GM21717 (cell line): ENCODE measurements at regions not wholly inside any gene's neighbourhood (a gene's known extent, or its start where the extent isn't known, plus 50 kb on each side); places are given as distances from the start of the nearest gene placed in this dataset.
"Not testable (repeated sequence)": the region's sequence is repeated elsewhere in the genome, so short reads cannot be mapped to it uniquely, and the experiment has no call there.

ENCODE experiments used
- ATAC-seq: cut with Tn5 transposase; IDR thresholded peaks from one replicate; pipeline ENCODE4 v1.9.1; 2021; ENCODE audit warnings: mild to moderate bottlenecking, moderate library complexity; ENCODE audit not compliant: unreplicated experiment

- ATAC-seq: no peak
These were observed 74.6 kb downstream of the AASDHPPT start for GRCh38 chr11:106152013-106152412.

- no peak for ATAC-seq
These were observed 75.4 kb downstream of the AASDHPPT start for GRCh38 chr11:106152824-106153223.

- peak; percentile 61 for ATAC-seq
These were observed 79.0 kb downstream of the AASDHPPT start for GRCh38 chr11:106156290-106156937.

GRCh38 chr11:106158406-106158805 lies 80.9 kb downstream of the AASDHPPT start:
- no peak for ATAC-seq

GRCh38 chr11:106159836-106160235 lies 82.4 kb downstream of the AASDHPPT start:
- no peak for ATAC-seq

- no peak for ATAC-seq
These were observed 83.0 kb downstream of the AASDHPPT start for GRCh38 chr11:106160494-106160893.

GRCh38 chr11:106161775-106162634 lies 84.5 kb downstream of the AASDHPPT start:
- ATAC-seq: no peak

GRCh38 chr11:106167085-106167484 lies 89.6 kb downstream of the AASDHPPT start:
- ATAC-seq: no peak

- ATAC-seq: no peak
These were observed 95.0 kb downstream of the AASDHPPT start for GRCh38 chr11:106172386-106172991.

- ATAC-seq: no peak
These were observed 95.8 kb downstream of the AASDHPPT start for GRCh38 chr11:106173291-106173690.

- not testable (repeated sequence) for ATAC-seq
These were observed 96.5 kb downstream of the AASDHPPT start for GRCh38 chr11:106174003-106174402.

- no peak for ATAC-seq
These were observed 99.4 kb downstream of the AASDHPPT start for GRCh38 chr11:106176817-106177216.

GRCh38 chr11:106177311-106177710 lies 99.8 kb downstream of the AASDHPPT start:
- no peak for ATAC-seq

- no peak for ATAC-seq
These were observed 100.9 kb downstream of the AASDHPPT start for GRCh38 chr11:106178361-106178760.

GRCh38 chr11:106179048-106179447 lies 101.6 kb downstream of the AASDHPPT start:
- no peak for ATAC-seq

GRCh38 chr11:106186630-106187029 lies 109.2 kb downstream of the AASDHPPT start:
- ATAC-seq: no peak

- no peak for ATAC-seq
These were observed 110.5 kb downstream of the AASDHPPT start for GRCh38 chr11:106187860-106188456.

GRCh38 chr11:106193956-106194355 lies 116.5 kb downstream of the AASDHPPT start:
- ATAC-seq: no peak

- no peak for ATAC-seq
These were observed 120.0 kb downstream of the AASDHPPT start for GRCh38 chr11:106197438-106197837.

- no peak for ATAC-seq
These were observed 125.6 kb downstream of the AASDHPPT start for GRCh38 chr11:106202935-106203620.

- no peak for ATAC-seq
These were observed 131.3 kb downstream of the AASDHPPT start for GRCh38 chr11:106208760-106209159.
